Smooth muscle cell (in vitro differentiated cells): ENCODE measurements at regions not wholly inside any gene's neighbourhood (a gene's known extent, or its start where the extent isn't known, plus 50 kb on each side); places are given as distances from the start of the nearest gene placed in this dataset.

Experiments used
- DNase-seq: peaks from one replicate; lab custom pipeline; 2025; ENCODE audit not compliant: unreplicated experiment; lab: John Stamatoyannopoulos, UW
- H2AFZ ChIP-seq: fragments of 200-600 bp; sonication (generic); 2 replicates; pipeline ENCODE4 v1.6.0; 2016; ENCODE audit warnings: antibody characterized with exemption, low read depth, mild to moderate bottlenecking
- H3F3A ChIP-seq: fragments of 200-600 bp; sonication (generic); 2 replicates; pipeline ENCODE4 v1.6.0; 2017; ENCODE audit warnings: antibody characterized with exemption, low read depth
- H3K27ac ChIP-seq: fragments of 200-600 bp; sonication (generic); 2 replicates; pipeline ENCODE4 v1.5.1; 2016; ENCODE audit warnings: low read depth, mild to moderate bottlenecking
- H3K27me3 ChIP-seq: fragments of 200-600 bp; sonication (generic); 2 replicates; pipeline ENCODE4 v1.6.1; 2016; ENCODE audit warnings: low read depth, mild to moderate bottlenecking
- H3K36me3 ChIP-seq: fragments of 200-600 bp; sonication (generic); 2 replicates; pipeline ENCODE4 v1.5.1; 2016; ENCODE audit warnings: low read depth
- H3K4me1 ChIP-seq: fragments of 200-600 bp; sonication (generic); 2 replicates; pipeline ENCODE4 v1.5.1; 2016; ENCODE audit warnings: low read depth
- H3K4me2 ChIP-seq: fragments of 200-600 bp; sonication (generic); 2 replicates; pipeline ENCODE4 v1.6.0; 2016; ENCODE audit warnings: mild to moderate bottlenecking
- H3K4me3 ChIP-seq: fragments of 200-600 bp; sonication (generic); 2 replicates; pipeline ENCODE4 v1.5.1; 2016; ENCODE audit warnings: mild to moderate bottlenecking
- H3K79me2 ChIP-seq: fragments of 200-600 bp; sonication (generic); 2 replicates; pipeline ENCODE4 v1.6.0; 2016; ENCODE audit warnings: low read depth, mild to moderate bottlenecking
- H3K9ac ChIP-seq: fragments of 200-600 bp; sonication (generic); 2 replicates; pipeline ENCODE4 v1.6.0; 2016; ENCODE audit warnings: low read depth
- H3K9me3 ChIP-seq: fragments of 200-600 bp; sonication (generic); replicated peaks from 2 replicates; pipeline ENCODE4 v1.5.1; 2016; ENCODE audit warnings: low read depth
- H4K20me1 ChIP-seq: fragments of 200-600 bp; sonication (generic); 2 replicates; pipeline ENCODE4 v1.6.0; 2016; ENCODE audit warnings: low read depth
- WGBS: methylation state at CpG from one replicate; pipeline ENCODE4 v1.1.7; 2016; ENCODE audit warnings: low lambda C conversion rate; 5-methylcytosine and 5-hydroxymethylcytosine counted together
- TF ChIP-seq, protein P1 (sequence below): fragments of 200-600 bp; sonication (generic); IDR thresholded peaks from 2 replicates; pipeline ENCODE4 v1.5.1; 2017; ENCODE audit warnings: borderline replicate concordance, mild to moderate bottlenecking, antibody characterized with exemption; ENCODE audit not compliant: insufficient read depth, poor library complexity, severe bottlenecking

- Histone ChIP-seq H3K4me1 (no peaks in the 10 kb centered on the region), H3K9me3 (peaks cover 5% of the 10 kb centered on the region), H2AFZ (no peak overlapping the region), H4K20me1 (no peaks in the 10 kb centered on the region), H3K9ac (no peak overlapping the region), H3K4me3 (no peak overlapping the region), H3K27me3 (no peaks in the 10 kb centered on the region), H3K36me3 (no peaks in the 10 kb centered on the region), H3K79me2 (no peaks in the 10 kb centered on the region), H3K4me2 (no peak overlapping the region), H3K27ac (no peak overlapping the region), H3F3A (no peaks in the 10 kb centered on the region)
- WGBS, result 81% methylated on average over 1 of the region's 1 CpG
- TF ChIP-seq, protein P1, sequence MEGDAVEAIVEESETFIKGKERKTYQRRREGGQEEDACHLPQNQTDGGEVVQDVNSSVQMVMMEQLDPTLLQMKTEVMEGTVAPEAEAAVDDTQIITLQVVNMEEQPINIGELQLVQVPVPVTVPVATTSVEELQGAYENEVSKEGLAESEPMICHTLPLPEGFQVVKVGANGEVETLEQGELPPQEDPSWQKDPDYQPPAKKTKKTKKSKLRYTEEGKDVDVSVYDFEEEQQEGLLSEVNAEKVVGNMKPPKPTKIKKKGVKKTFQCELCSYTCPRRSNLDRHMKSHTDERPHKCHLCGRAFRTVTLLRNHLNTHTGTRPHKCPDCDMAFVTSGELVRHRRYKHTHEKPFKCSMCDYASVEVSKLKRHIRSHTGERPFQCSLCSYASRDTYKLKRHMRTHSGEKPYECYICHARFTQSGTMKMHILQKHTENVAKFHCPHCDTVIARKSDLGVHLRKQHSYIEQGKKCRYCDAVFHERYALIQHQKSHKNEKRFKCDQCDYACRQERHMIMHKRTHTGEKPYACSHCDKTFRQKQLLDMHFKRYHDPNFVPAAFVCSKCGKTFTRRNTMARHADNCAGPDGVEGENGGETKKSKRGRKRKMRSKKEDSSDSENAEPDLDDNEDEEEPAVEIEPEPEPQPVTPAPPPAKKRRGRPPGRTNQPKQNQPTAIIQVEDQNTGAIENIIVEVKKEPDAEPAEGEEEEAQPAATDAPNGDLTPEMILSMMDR, result no peak
- no peak for DNase-seq
Observed at GRCh38 chr10:44635176-44635575, 250.3 kb upstream of the CXCL12 start.

- Histone ChIP-seq H3K4me1 (no peaks in the 10 kb centered on the region), H3K27ac (no peak overlapping the region), H3K9ac (no peak overlapping the region), H3K9me3 (peaks cover 5% of the 10 kb centered on the region), H2AFZ (no peak overlapping the region), H3K27me3 (no peaks in the 10 kb centered on the region), H3K4me2 (no peak overlapping the region), H3K4me3 (no peak overlapping the region), H3F3A (no peaks in the 10 kb centered on the region), H3K36me3 (no peaks in the 10 kb centered on the region), H3K79me2 (no peaks in the 10 kb centered on the region), H4K20me1 (no peaks in the 10 kb centered on the region)
- 82% methylated on average over 3 of the region's 3 CpGs for WGBS
- TF ChIP-seq, protein P1, result no peak
- no peak for DNase-seq
Observed at GRCh38 chr10:44636625-44637024, 251.7 kb upstream of the CXCL12 start.

DNA sequence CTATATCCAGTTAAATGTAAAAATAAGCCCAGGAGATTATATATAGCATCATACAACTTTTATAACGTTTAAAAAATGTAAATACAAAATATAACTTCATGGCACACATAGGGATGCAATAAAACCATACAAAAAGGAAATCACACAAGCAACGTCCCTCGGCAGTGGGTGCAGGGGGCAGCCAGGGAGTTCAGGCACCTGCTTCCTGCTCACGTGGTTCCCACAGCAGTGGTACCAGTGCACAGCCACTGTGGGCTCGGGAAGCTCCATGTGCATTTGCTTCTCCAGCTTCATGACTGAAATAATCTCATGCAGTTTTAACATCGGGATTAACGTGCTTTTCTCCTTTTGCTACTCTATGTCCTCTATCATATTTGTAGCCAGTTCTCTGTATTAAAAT lies 255.5 kb upstream of the CXCL12 start:
- Histone ChIP-seq H2AFZ (no peak overlapping the region), H3F3A (no peaks in the 10 kb centered on the region), H3K27ac (no peak overlapping the region), H3K9me3 (peaks cover 5% of the 10 kb centered on the region), H3K9ac (no peak overlapping the region), H3K79me2 (no peaks in the 10 kb centered on the region), H4K20me1 (no peaks in the 10 kb centered on the region), H3K27me3 (no peaks in the 10 kb centered on the region), H3K4me1 (no peaks in the 10 kb centered on the region), H3K4me2 (no peak overlapping the region), H3K36me3 (no peaks in the 10 kb centered on the region), H3K4me3 (no peak overlapping the region)
- no peak for DNase-seq
- TF ChIP-seq, protein P1, result no peak
- 82% methylated on average over 7 of the region's 7 CpGs for WGBS

DNA sequence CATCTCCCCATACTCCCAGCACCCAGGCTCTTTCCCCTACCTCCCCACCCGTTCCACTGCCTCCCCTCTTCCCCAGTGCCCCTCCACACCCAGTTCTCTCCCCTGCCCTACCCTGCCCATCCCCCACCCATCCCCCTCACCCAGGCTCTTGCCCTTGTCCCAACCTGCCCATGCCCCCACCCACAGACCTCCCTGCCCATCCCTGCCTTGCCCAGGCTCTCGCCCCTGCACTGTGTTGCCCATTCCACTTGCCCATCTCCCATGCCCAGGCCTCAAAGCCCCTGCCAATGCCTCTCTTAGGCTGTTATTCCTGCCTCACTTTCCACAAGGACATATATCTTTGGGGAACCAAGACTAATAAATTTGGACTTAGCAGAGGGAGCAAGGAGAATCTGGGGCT lies 262.6 kb upstream of the CXCL12 start:
- H3K27ac ChIP-seq, result no peak overlapping the region
- H3K27me3 ChIP-seq, result peaks cover 2% of the 10 kb centered on the region
- DNase-seq, result no peak
- H3K4me1 ChIP-seq, result no peaks in the 10 kb centered on the region
- 100% methylated on average over 1 of the region's 2 CpGs for WGBS
- H3K9me3 ChIP-seq, result no peaks in the 10 kb centered on the region
- H4K20me1 ChIP-seq, result no peaks in the 10 kb centered on the region
- H3K9ac ChIP-seq, result no peak overlapping the region
- H3K4me2 ChIP-seq, result no peak overlapping the region
- H2AFZ ChIP-seq, result no peak overlapping the region
- TF ChIP-seq, protein P1, result no peak
- H3K4me3 ChIP-seq, result no peak overlapping the region
- H3F3A ChIP-seq, result no peaks in the 10 kb centered on the region
- no peaks in the 10 kb centered on the region for H3K79me2 ChIP-seq
- H3K36me3 ChIP-seq, result no peaks in the 10 kb centered on the region
